NCI-H345 (cell line): ENCODE measurements at regions not wholly inside any gene's neighbourhood (a gene's known extent, or its start where the extent isn't known, plus 50 kb on each side); places are given as distances from the start of the nearest gene placed in this dataset.
"Not testable (repeated sequence)": the region's sequence is repeated elsewhere in the genome, so short reads cannot be mapped to it uniquely, and the experiment has no call there.

ENCODE experiments used
- DNase-seq: peaks from one replicate; lab custom pipeline; 2025; lab: John Stamatoyannopoulos, UW

- DNase-seq, result no peak
Measured at GRCh38 chr4:110424144-110424543, 51.8 kb upstream of the ENPEP start.

- DNase-seq, result no peak
Measured at GRCh38 chr4:110418641-110419040, 57.3 kb upstream of the ENPEP start.

- DNase-seq, result no peak
Measured at GRCh38 chr4:110417136-110417535, 58.8 kb upstream of the ENPEP start.

- no peak for DNase-seq
Measured at GRCh38 chr4:110415478-110415877, 60.5 kb upstream of the ENPEP start.

- no peak for DNase-seq
Measured at GRCh38 chr4:110415041-110415440, 60.9 kb upstream of the ENPEP start.

- no peak for DNase-seq
Measured at GRCh38 chr4:110414561-110414920, 61.4 kb upstream of the ENPEP start.

- DNase-seq, result peak; percentile 42
Measured at GRCh38 chr4:110413807-110414560, 62.0 kb upstream of the ENPEP start.

- DNase-seq, result no peak
Measured at GRCh38 chr4:110412354-110413065, 63.4 kb upstream of the ENPEP start.

- peak; percentile 33 for DNase-seq
Measured at GRCh38 chr4:110411574-110412011, 64.4 kb upstream of the ENPEP start.

- DNase-seq, result not testable (repeated sequence)
Measured at GRCh38 chr4:110410853-110411573, 64.9 kb upstream of the ENPEP start.

- DNase-seq, result no peak
Measured at GRCh38 chr4:110400086-110400485, 75.9 kb upstream of the ENPEP start.

GRCh38 chr4:110399046-110399445, 76.9 kb upstream of the ENPEP start:
- DNase-seq, result not testable (repeated sequence)

GRCh38 chr4:110396963-110397362, 79.0 kb upstream of the ENPEP start:
- no peak for DNase-seq

GRCh38 chr4:110395421-110395820, 80.5 kb upstream of the ENPEP start:
- no peak for DNase-seq

GRCh38 chr4:110394871-110395270, 81.1 kb upstream of the ENPEP start:
- DNase-seq, result no peak

- DNase-seq, result no peak
Measured at GRCh38 chr4:110381784-110382183, 94.2 kb upstream of the ENPEP start.

GRCh38 chr4:110372485-110372884, 103.5 kb upstream of the ENPEP start:
- DNase-seq, result no peak

GRCh38 chr4:110371016-110371770, 104.8 kb upstream of the ENPEP start:
- DNase-seq, result no peak

- no peak for DNase-seq
Measured at GRCh38 chr4:110368409-110368808, 107.5 kb upstream of the ENPEP start.

- DNase-seq, result no peak
Measured at GRCh38 chr4:110367156-110367555, 108.8 kb upstream of the ENPEP start.

GRCh38 chr4:110365761-110366160, 110.2 kb upstream of the ENPEP start:
- DNase-seq, result no peak

GRCh38 chr4:110364911-110365520, 110.9 kb upstream of the ENPEP start:
- DNase-seq, result no peak
